Endodermal cell (in vitro differentiated cells): ENCODE measurements at regions not wholly inside any gene's neighbourhood (a gene's known extent, or its start where the extent isn't known, plus 50 kb on each side); places are given as distances from the start of the nearest gene placed in this dataset.
A peak's percentile ranks its signal among the peaks of the same experiment; 100 is the strongest.

ENCODE experiments used
- DNase-seq: peaks from one replicate; pipeline ENCODE4 v3.0.0-alpha.2; 2017
- H3K27ac ChIP-seq: 2 replicates; pipeline ENCODE4 v1.5.1; 2013; ENCODE audit warnings: mild to moderate bottlenecking, low read depth, low read length, moderate library complexity
- H3K27me3 ChIP-seq: 2 replicates; pipeline ENCODE4 v1.6.1; 2013; ENCODE audit warnings: mild to moderate bottlenecking, low read length, moderate library complexity; ENCODE audit not compliant: insufficient read depth, control insufficient read depth, poor library complexity, severe bottlenecking
- H3K36me3 ChIP-seq: 2 replicates; pipeline ENCODE4 v1.7.0; 2013; ENCODE audit warnings: mild to moderate bottlenecking, low read length, moderate library complexity; ENCODE audit not compliant: control insufficient read depth, insufficient read depth
- H3K4me1 ChIP-seq: one replicate; pipeline ENCODE4 v1.7.0; 2013; ENCODE audit warnings: low read length; ENCODE audit not compliant: control insufficient read depth, insufficient read depth
- H3K4me3 ChIP-seq: 2 replicates; pipeline ENCODE4 v1.5.1; 2013; ENCODE audit warnings: mild to moderate bottlenecking, low read length, moderate library complexity
- H3K9ac ChIP-seq: 2 replicates; pipeline ENCODE4 v1.6.1; 2013; ENCODE audit warnings: mild to moderate bottlenecking, low read length, moderate library complexity; ENCODE audit not compliant: poor library complexity, severe bottlenecking; ENCODE audit errors: extremely low read depth
- H3K9me3 ChIP-seq: 2 replicates; pipeline ENCODE4 v1.6.1; 2013; ENCODE audit warnings: mild to moderate bottlenecking, low read length, moderate library complexity; ENCODE audit not compliant: control insufficient read depth
- H3K27ac Mint-ChIP-seq: 2 replicates; pipeline ENCODE4 v1.8.0; 2020; ENCODE audit warnings: mixed read lengths
- H3K27me3 Mint-ChIP-seq: 2 replicates; pipeline ENCODE4 v1.8.0; 2021; ENCODE audit warnings: mild to moderate bottlenecking, mixed read lengths; ENCODE audit not compliant: insufficient read depth
- H3K36me3 Mint-ChIP-seq: 2 replicates; pipeline ENCODE4 v1.8.0; 2020; ENCODE audit warnings: low read depth, mixed read lengths
- H3K4me1 Mint-ChIP-seq: 2 replicates; pipeline ENCODE4 v1.8.0; 2020; ENCODE audit warnings: mixed read lengths
- H3K4me3 Mint-ChIP-seq: 2 replicates; pipeline ENCODE4 v1.8.0; 2020; ENCODE audit warnings: mild to moderate bottlenecking, moderate library complexity, mixed read lengths
- H3K9me3 Mint-ChIP-seq: 2 replicates; pipeline ENCODE4 v1.8.0; 2020; ENCODE audit warnings: mild to moderate bottlenecking, mixed read lengths
- WGBS, 2 experiments: methylation state at CpG; one replicate each; pipeline versions ENCODE4 v1.1.5 to v1.1.7; 2013; ENCODE audit warnings: missing lambda C conversion rate in 2 of 2, mixed read lengths in 1 of 2; ENCODE audit not compliant: insufficient coverage in 1 of 2, insufficient read length in 1 of 2; 5-methylcytosine and 5-hydroxymethylcytosine counted together
- TF ChIP-seq, protein P1 (sequence below): fragments of 200-600 bp; sonication (generic); conservative IDR thresholded peaks from 2 replicates; pipeline ENCODE4 v1.5.0; 2021; ENCODE audit warnings: antibody characterized with exemption, mild to moderate bottlenecking

DNA sequence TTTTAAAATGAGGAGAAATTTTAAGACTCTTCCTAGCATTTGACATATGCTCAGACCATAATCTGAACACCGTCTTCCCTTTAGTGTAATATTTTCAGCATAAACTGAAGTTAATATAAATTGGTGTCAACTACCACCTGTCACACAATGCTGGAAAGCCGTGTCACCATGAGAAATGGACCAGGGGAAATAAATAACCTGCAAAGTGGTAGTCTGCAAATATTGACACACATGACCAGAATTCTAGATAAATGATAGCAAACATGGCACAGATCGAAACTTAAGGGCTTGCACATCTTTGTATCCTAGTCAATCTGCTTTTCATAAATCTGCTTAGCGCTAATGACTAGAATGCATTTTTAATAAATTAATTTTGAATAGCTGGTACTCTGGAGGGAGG lies 191.9 kb downstream of the CD83 start:
- peaks cover 5% of the 10 kb centered on the region for H3K9me3 ChIP-seq
- no peaks in the 10 kb centered on the region for H3K36me3 ChIP-seq
- Mint-ChIP-seq H3K27ac (no peak overlapping the region), H3K27me3 (no peaks in the 10 kb centered on the region), H3K36me3 (peaks cover 5% of the 10 kb centered on the region), H3K4me1 (peaks cover 56% of the 10 kb centered on the region), H3K4me3 (no peak overlapping the region), H3K9me3 (no peaks in the 10 kb centered on the region)
- no peak overlapping the region for H3K9ac ChIP-seq
- peaks cover 15% of the 10 kb centered on the region for H3K4me1 ChIP-seq
- no peak overlapping the region for H3K4me3 ChIP-seq
- WGBS, 2 experiments, result 93 to 94% methylated on average over 3 to 4 of the region's 4 CpGs
- no peak for DNase-seq
- TF ChIP-seq, protein P1, sequence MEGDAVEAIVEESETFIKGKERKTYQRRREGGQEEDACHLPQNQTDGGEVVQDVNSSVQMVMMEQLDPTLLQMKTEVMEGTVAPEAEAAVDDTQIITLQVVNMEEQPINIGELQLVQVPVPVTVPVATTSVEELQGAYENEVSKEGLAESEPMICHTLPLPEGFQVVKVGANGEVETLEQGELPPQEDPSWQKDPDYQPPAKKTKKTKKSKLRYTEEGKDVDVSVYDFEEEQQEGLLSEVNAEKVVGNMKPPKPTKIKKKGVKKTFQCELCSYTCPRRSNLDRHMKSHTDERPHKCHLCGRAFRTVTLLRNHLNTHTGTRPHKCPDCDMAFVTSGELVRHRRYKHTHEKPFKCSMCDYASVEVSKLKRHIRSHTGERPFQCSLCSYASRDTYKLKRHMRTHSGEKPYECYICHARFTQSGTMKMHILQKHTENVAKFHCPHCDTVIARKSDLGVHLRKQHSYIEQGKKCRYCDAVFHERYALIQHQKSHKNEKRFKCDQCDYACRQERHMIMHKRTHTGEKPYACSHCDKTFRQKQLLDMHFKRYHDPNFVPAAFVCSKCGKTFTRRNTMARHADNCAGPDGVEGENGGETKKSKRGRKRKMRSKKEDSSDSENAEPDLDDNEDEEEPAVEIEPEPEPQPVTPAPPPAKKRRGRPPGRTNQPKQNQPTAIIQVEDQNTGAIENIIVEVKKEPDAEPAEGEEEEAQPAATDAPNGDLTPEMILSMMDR, result no peak
- H3K27ac ChIP-seq, result no peak overlapping the region
- H3K27me3 ChIP-seq, result no peaks in the 10 kb centered on the region

- TF ChIP-seq, protein P1, result no peak
- Histone ChIP-seq H3K9me3 (peaks cover 8% of the 10 kb centered on the region), H3K4me3 (peak overlapping the region; percentile 24), H3K27ac (no peak overlapping the region), H3K27me3 (no peaks in the 10 kb centered on the region), H3K36me3 (no peaks in the 10 kb centered on the region), H3K9ac (no peak overlapping the region), H3K4me1 (peaks cover 15% of the 10 kb centered on the region)
- Mint-ChIP-seq H3K27me3 (no peaks in the 10 kb centered on the region), H3K4me1 (peaks cover 54% of the 10 kb centered on the region), H3K27ac (no peak overlapping the region), H3K9me3 (no peaks in the 10 kb centered on the region), H3K36me3 (peaks cover 5% of the 10 kb centered on the region), H3K4me3 (no peak overlapping the region)
- 90% methylated on average over 6 to 7 of the region's 7 CpGs for WGBS, 2 experiments
- DNase-seq, result no peak
These were observed 192.4 kb downstream of the CD83 start for GRCh38 chr6:14309951-14310445.

GRCh38 chr6:14310960-14311359 lies 193.4 kb downstream of the CD83 start:
- no peaks in the 10 kb centered on the region for H3K9me3 Mint-ChIP-seq
- 81 to 93% methylated on average over 4 to 5 of the region's 5 CpGs for WGBS, 2 experiments
- no peak overlapping the region for H3K4me3 Mint-ChIP-seq
- H3K9ac ChIP-seq, result no peak overlapping the region
- DNase-seq, result no peak
- H3K27me3 Mint-ChIP-seq, result no peaks in the 10 kb centered on the region
- TF ChIP-seq, protein P1, result no peak
- peaks cover 5% of the 10 kb centered on the region for H3K36me3 Mint-ChIP-seq
- peaks cover 53% of the 10 kb centered on the region for H3K4me1 Mint-ChIP-seq
- H3K4me1 ChIP-seq, result peaks cover 7% of the 10 kb centered on the region
- no peaks in the 10 kb centered on the region for H3K36me3 ChIP-seq
- peaks cover 8% of the 10 kb centered on the region for H3K9me3 ChIP-seq
- H3K27ac ChIP-seq, result no peak overlapping the region
- H3K4me3 ChIP-seq, result no peak overlapping the region
- no peaks in the 10 kb centered on the region for H3K27me3 ChIP-seq
- no peak overlapping the region for H3K27ac Mint-ChIP-seq
